DOHH2 (cell line): ENCODE measurements at regions not wholly inside any gene's neighbourhood (a gene's known extent, or its start where the extent isn't known, plus 50 kb on each side); places are given as distances from the start of the nearest gene placed in this dataset.

Experiments
- EZH2phosphoT487 ChIP-seq: fragments of 200-600 bp; sonication (generic); IDR thresholded peaks from 2 replicates; pipeline ENCODE4 v1.6.1; 2017; ENCODE audit warnings: borderline replicate concordance, mild to moderate bottlenecking, antibody characterized with exemption, low read length, moderate library complexity, mixed read lengths
- TF ChIP-seq, protein P1 (sequence below): fragments of 200-600 bp; sonication (generic); IDR thresholded peaks from one replicate; pipeline ENCODE4 v1.5.1; 2014; ENCODE audit warnings: antibody characterized with exemption, mild to moderate bottlenecking, low read depth, low read length; ENCODE audit not compliant: poor library complexity, severe bottlenecking

DNA sequence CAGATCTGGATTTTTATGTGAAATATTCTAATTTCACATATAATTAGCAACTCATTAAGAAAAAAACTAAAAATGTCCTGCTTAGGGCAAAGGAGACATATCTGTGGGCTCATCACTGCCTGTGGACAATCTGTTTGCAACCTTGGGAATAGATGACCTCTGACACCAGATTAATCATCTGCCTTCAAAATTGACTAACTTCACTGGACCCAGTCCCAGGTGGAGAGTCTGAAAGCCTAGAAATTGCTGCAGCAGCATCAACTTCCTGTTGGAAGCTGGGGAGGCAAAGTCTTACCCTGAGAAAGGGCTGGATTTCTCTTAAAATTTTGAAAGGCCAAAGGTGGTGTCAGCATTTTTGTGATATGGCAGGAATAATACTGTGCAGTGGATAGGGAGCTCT lies 76.3 kb upstream of the TNC start:
- TF ChIP-seq, protein P1, sequence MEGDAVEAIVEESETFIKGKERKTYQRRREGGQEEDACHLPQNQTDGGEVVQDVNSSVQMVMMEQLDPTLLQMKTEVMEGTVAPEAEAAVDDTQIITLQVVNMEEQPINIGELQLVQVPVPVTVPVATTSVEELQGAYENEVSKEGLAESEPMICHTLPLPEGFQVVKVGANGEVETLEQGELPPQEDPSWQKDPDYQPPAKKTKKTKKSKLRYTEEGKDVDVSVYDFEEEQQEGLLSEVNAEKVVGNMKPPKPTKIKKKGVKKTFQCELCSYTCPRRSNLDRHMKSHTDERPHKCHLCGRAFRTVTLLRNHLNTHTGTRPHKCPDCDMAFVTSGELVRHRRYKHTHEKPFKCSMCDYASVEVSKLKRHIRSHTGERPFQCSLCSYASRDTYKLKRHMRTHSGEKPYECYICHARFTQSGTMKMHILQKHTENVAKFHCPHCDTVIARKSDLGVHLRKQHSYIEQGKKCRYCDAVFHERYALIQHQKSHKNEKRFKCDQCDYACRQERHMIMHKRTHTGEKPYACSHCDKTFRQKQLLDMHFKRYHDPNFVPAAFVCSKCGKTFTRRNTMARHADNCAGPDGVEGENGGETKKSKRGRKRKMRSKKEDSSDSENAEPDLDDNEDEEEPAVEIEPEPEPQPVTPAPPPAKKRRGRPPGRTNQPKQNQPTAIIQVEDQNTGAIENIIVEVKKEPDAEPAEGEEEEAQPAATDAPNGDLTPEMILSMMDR = no peak
- TF ChIP-seq EZH2phosphoT487 = no peak
